ENCODE measurements at regions not wholly inside any gene's neighbourhood (a gene's known extent, or its start where the extent isn't known, plus 50 kb on each side); places are given as distances from the start of the nearest gene placed in this dataset.

DNA sequence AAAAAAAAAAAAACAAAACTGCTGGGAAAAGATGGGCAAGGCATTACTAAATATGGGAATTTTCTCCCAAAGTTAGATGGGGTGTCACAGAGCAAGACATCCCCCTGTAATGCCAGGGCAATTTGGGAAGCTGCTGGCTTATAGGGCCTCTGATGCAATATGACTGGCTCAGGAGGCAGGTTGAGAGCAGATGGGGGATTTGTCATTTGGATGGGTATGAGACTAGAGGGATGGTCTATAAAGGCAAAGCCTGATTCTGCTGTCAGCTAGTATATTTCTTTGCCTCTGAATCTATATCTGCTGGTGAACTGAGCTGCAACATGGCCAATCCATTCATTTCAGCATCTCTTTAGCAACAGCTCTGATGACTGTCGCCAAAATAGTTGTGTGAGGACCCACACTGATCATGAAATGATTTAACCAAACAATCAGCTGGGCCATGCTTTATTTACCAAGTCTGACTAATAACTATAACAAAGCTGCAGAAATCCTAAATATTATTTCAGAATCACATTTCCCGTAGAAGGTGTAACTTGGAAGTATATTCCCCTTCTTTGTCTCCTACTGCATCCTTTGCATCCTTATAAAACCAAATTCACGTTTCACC, 455.1 kb upstream of the ZNF608 start:
- no peaks in the 10 kb centered on the region for H3K9me3 ChIP-seq
- WGBS, 2 donors = 96 to 97% methylated on average over 3 of the region's 3 CpGs
- H3K27ac ChIP-seq = no peak overlapping the region
- no peak overlapping the region for H3K4me3 ChIP-seq
- TF ChIP-seq EP300 (IDR thresholded peaks at IDR 0.05) (no peak), POLR2A (IDR thresholded peaks at IDR 0.05) (no peak)
- TF ChIP-seq, protein P1, sequence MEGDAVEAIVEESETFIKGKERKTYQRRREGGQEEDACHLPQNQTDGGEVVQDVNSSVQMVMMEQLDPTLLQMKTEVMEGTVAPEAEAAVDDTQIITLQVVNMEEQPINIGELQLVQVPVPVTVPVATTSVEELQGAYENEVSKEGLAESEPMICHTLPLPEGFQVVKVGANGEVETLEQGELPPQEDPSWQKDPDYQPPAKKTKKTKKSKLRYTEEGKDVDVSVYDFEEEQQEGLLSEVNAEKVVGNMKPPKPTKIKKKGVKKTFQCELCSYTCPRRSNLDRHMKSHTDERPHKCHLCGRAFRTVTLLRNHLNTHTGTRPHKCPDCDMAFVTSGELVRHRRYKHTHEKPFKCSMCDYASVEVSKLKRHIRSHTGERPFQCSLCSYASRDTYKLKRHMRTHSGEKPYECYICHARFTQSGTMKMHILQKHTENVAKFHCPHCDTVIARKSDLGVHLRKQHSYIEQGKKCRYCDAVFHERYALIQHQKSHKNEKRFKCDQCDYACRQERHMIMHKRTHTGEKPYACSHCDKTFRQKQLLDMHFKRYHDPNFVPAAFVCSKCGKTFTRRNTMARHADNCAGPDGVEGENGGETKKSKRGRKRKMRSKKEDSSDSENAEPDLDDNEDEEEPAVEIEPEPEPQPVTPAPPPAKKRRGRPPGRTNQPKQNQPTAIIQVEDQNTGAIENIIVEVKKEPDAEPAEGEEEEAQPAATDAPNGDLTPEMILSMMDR (IDR thresholded peaks at IDR 0.05) = no peak
- no peaks in the 10 kb centered on the region for H3K27me3 ChIP-seq
- H3K36me3 ChIP-seq = no peaks in the 10 kb centered on the region
- H3K4me1 ChIP-seq = peaks cover 0 to 17% (median 6%) of the 10 kb centered on the region in 4 donors
- no peak for DNase-seq (ENCODE audit: low spot score in 2 of 2)

DNA sequence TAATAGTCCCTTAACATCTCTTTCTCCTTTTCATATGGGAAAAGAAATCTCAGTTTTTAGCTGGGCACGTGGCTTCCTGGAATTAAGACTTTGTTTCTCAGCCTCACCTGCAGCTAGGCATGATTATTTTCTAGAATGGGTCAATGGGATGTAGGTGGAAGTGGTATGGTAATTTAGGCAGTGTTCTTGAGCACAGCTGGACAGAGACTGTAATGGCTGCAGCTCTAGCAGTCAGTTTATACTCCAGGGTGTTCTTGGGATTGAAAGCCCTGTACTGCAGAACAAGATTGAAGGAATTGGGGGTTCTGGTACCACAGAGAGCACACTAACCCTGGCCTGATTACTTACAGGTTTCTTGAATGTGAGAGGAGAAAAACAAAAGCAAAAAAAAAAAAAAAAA, 455.9 kb upstream of the ZNF608 start:
- no peaks in the 10 kb centered on the region for H3K27me3 ChIP-seq
- WGBS, 2 donors = 95 to 97% methylated on average over 1 of the region's 1 CpG
- H3K4me1 ChIP-seq = peaks cover 0 to 12% (median 5%) of the 10 kb centered on the region in 4 donors
- no peaks in the 10 kb centered on the region for H3K36me3 ChIP-seq
- TF ChIP-seq, protein P1 (IDR thresholded peaks at IDR 0.05) = no peak
- no peak for TF ChIP-seq EP300 (IDR thresholded peaks at IDR 0.05)
- no peak for TF ChIP-seq POLR2A (IDR thresholded peaks at IDR 0.05)
- no peaks in the 10 kb centered on the region for H3K9me3 ChIP-seq
- H3K27ac ChIP-seq = no peak overlapping the region
- no peak for DNase-seq (ENCODE audit: low spot score in 2 of 2)
- H3K4me3 ChIP-seq = no peak overlapping the region

DNA sequence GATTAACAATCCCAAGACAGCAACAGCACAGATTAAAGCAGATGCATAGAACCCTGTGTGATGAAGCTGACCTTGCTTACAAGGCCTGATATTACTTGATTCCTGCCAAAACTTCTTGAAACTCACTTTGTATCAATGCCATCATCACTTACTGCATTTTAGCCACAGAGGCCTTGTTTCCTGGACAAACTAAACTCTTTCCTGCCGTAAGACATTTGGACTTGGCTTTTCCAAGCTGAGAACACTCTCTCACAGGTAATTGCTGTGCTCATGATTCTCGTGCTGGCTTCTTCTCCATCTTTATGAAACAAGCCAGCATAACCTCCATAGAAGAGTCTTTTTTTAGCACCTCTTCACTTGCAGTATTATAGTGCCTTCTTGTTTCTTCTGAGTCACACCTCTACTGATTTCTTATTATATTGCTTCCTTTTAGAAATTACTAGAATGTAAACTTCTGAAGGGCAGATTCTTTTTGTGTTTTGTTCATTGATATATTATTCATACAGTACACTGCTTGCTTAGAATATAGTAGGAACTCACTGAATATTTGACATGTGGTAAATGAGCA, 456.5 kb upstream of the ZNF608 start:
- Histone ChIP-seq H3K4me3 (no peak overlapping the region), H3K27ac (no peak overlapping the region), H3K4me1 (peaks cover 0 to 9% (median 4%) of the 10 kb centered on the region in 4 donors), H3K36me3 (no peaks in the 10 kb centered on the region), H3K27me3 (no peaks in the 10 kb centered on the region), H3K9me3 (no peaks in the 10 kb centered on the region)
- no peak for TF ChIP-seq POLR2A (IDR thresholded peaks at IDR 0.05)
- TF ChIP-seq, protein P1 (IDR thresholded peaks at IDR 0.05) = no peak
- TF ChIP-seq EP300 (IDR thresholded peaks at IDR 0.05) = no peak
- WGBS, 2 donors = 87 to 92% methylated on average over 2 of the region's 2 CpGs
- no peak for DNase-seq (ENCODE audit: low spot score in 2 of 2)

DNA sequence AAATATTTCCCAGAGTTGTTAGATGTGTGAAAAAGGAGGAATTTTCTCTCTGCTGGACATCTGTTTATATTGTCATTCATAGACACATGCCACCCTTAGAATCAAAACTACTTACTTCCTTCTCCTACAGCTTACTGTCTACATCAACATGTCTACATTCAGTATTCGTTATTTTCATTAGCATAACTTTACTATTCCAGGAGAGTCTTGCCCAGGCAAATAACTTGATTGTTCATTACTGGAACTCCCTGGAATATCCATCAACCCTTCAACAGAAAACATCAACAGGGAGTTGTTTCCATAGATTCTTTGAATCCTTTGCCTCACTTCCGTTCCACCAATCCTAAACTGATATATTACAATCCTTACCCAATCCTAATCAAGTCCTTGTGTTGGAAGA, 457.5 kb upstream of the ZNF608 start:
- Histone ChIP-seq H3K27ac (no peak overlapping the region), H3K4me1 (peaks cover 0 to 3% (median 0%) of the 10 kb centered on the region in 4 donors), H3K27me3 (no peaks in the 10 kb centered on the region), H3K36me3 (no peaks in the 10 kb centered on the region), H3K4me3 (no peak overlapping the region), H3K9me3 (no peaks in the 10 kb centered on the region)
- WGBS, 2 donors = 49 to 98% methylated on average over 2 of the region's 2 CpGs
- DNase-seq (ENCODE audit: low spot score in 2 of 2) = no peak
- TF ChIP-seq EP300 (IDR thresholded peaks at IDR 0.05) (no peak), POLR2A (IDR thresholded peaks at IDR 0.05) (no peak)
- TF ChIP-seq, protein P1 (IDR thresholded peaks at IDR 0.05) = no peak

DNA sequence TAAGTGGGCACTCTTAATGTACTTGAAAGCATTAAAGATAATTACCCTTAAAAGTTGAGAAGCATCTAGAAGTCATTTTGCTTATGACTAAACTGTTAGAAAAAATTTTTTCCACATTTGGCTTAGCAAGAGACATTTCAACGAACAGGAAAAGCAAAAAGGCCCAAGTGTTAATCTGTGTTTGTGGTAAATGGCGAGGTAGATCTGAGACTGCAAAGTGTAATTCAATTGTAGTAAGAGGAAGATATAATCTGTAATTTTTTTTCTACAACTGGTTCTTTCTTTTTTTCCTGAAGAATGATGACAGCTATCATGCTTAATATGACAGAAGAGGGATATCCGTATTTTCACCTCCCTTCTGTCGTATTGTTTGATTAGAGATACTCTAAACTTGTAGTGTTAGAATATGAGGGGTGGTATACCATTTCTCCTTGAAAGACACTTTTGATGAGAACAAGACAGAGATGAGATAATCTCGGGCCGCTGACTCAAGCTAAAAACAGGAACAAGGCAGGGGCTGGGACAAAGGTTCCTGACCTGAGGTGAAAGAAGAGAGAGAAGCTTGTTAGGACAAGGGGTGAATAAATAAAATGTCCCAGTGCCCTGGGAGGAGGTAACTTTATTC, 459.3 kb upstream of the ZNF608 start:
- Histone ChIP-seq H3K4me3 (no peak overlapping the region), H3K36me3 (no peaks in the 10 kb centered on the region), H3K27ac (no peak overlapping the region), H3K4me1 (no peaks in the 10 kb centered on the region), H3K9me3 (no peaks in the 10 kb centered on the region), H3K27me3 (no peaks in the 10 kb centered on the region)
- whole genome bisulfite sequencing, 2 donors = 83 to 88% methylated on average over 6 of the region's 6 CpGs
- TF ChIP-seq EP300 (IDR thresholded peaks at IDR 0.05) (no peak), POLR2A (IDR thresholded peaks at IDR 0.05) (no peak)
- TF ChIP-seq, protein P1 (IDR thresholded peaks at IDR 0.05) = no peak
- no peak for DNase-seq (ENCODE audit: low spot score in 2 of 2)

Measured in tibial nerve (tissue), 4 donors.